ENCODE measurements at regions not wholly inside any gene's neighbourhood (a gene's known extent, or its start where the extent isn't known, plus 50 kb on each side); places are given as distances from the start of the nearest gene placed in this dataset.

- ChIA-PET POLR2A (no interaction called here), CTCF (interaction anchor here (1.4 kb wide), 1 partner anchor 38 kb away, joined by 3 read pairs; no protein-coding TSS in a partner anchor)
- no peak for TF ChIP-seq CTCF (IDR thresholded peaks at IDR 0.05; ENCODE audit: control extremely low read depth, extremely low read depth, low read depth, missing control alignments)
- no peak for DNase-seq (ENCODE audit: extremely low spot score)
Observed at GRCh38 chr14:97456958-97457357, 659.8 kb downstream of the VRK1 start.

- CTCF ChIA-PET: interaction anchor here (1.4 kb wide), 1 partner anchor 38 kb away, joined by 3 read pairs; no protein-coding TSS in a partner anchor
- no peak for TF ChIP-seq CTCF (IDR thresholded peaks at IDR 0.05; ENCODE audit: control extremely low read depth, extremely low read depth, low read depth, missing control alignments)
- POLR2A ChIA-PET: no interaction called here
- DNase-seq (ENCODE audit: extremely low spot score): no peak
Observed at GRCh38 chr14:97457575-97458085, 660.4 kb downstream of the VRK1 start.

- CTCF ChIA-PET: interaction anchor here (1.4 kb wide), 1 partner anchor 37 kb away, joined by 3 read pairs; no protein-coding TSS in a partner anchor
- POLR2A ChIA-PET: no interaction called here
- no peak for TF ChIP-seq CTCF (IDR thresholded peaks at IDR 0.05; ENCODE audit: control extremely low read depth, extremely low read depth, low read depth, missing control alignments)
- DNase-seq (ENCODE audit: extremely low spot score): no peak
Observed at GRCh38 chr14:97458255-97458654, 661.1 kb downstream of the VRK1 start.

GRCh38 chr14:97458661-97459579, 661.7 kb downstream of the VRK1 start:
- ChIA-PET CTCF (no interaction called here), POLR2A (no interaction called here)
- DNase-seq (ENCODE audit: extremely low spot score): peak; percentile 15
- TF ChIP-seq CTCF (IDR thresholded peaks at IDR 0.05; ENCODE audit: control extremely low read depth, extremely low read depth, low read depth, missing control alignments): no peak

GRCh38 chr14:97462081-97462480, 664.9 kb downstream of the VRK1 start:
- no peak for TF ChIP-seq CTCF (IDR thresholded peaks at IDR 0.05; ENCODE audit: control extremely low read depth, extremely low read depth, low read depth, missing control alignments)
- CTCF ChIA-PET: no interaction called here
- no peak for DNase-seq (ENCODE audit: extremely low spot score)
- POLR2A ChIA-PET: no interaction called here

- ChIA-PET CTCF (no interaction called here), POLR2A (no interaction called here)
- DNase-seq (ENCODE audit: extremely low spot score): no peak
- no peak for TF ChIP-seq CTCF (IDR thresholded peaks at IDR 0.05; ENCODE audit: control extremely low read depth, extremely low read depth, low read depth, missing control alignments)
Observed at GRCh38 chr14:97468220-97468619, 671.0 kb downstream of the VRK1 start.
